ENCODE measurements at regions not wholly inside any gene's neighbourhood (a gene's known extent, or its start where the extent isn't known, plus 50 kb on each side); places are given as distances from the start of the nearest gene placed in this dataset.

- no peak for FAIRE-seq
- WGBS (ENCODE audit: insufficient coverage, insufficient replicate concordance, low lambda C conversion rate, missing lambda C conversion rate) = 9% methylated on average over 1 of the region's 1 CpG
- H3K4me2 ChIP-seq (ENCODE audit: control insufficient read depth, insufficient read depth) = no peak overlapping the region
- DNase-seq (ENCODE audit: low read depth, low spot score) = no peak
- no peaks in the 10 kb centered on the region for H3K4me1 ChIP-seq (ENCODE audit: control insufficient read depth, insufficient read depth, low read length)
- no peak overlapping the region for H3K27ac ChIP-seq (ENCODE audit: control insufficient read depth, insufficient read depth)
- H4K20me1 ChIP-seq (ENCODE audit: control insufficient read depth, insufficient read depth) = no peaks in the 10 kb centered on the region
- H2AFZ ChIP-seq (ENCODE audit: control insufficient read depth, low read depth, low read length) = no peak overlapping the region
- TF ChIP-seq RELB (IDR thresholded peaks at IDR 0.05; ENCODE audit: low read depth) (no peak), RCOR1 (conservative IDR thresholded peaks at IDR 0.05; ENCODE audit: low read depth, low read length) (no peak), MAX (IDR thresholded peaks at IDR 0.05; ENCODE audit: low read depth, low read length) (no peak), ZNF217 (IDR thresholded peaks at IDR 0.05) (no peak), MTA3 (IDR thresholded peaks at IDR 0.05; ENCODE audit: borderline replicate concordance, low read length) (no peak), HSF1 (IDR thresholded peaks at IDR 0.05; ENCODE audit: low read depth, low read length) (no peak), RAD51 (IDR thresholded peaks at IDR 0.05) (no peak), CHD4 (IDR thresholded peaks at IDR 0.05) (no peak), KDM1A (IDR thresholded peaks at IDR 0.05; ENCODE audit: borderline replicate concordance) (no peak), NFXL1 (IDR thresholded peaks at IDR 0.05; ENCODE audit: borderline replicate concordance) (no peak), POLR2A (IDR thresholded peaks at IDR 0.05; ENCODE audit: low read depth, low read length) (no peak)
- no peak overlapping the region for H3K9ac ChIP-seq (ENCODE audit: control insufficient read depth, insufficient read depth, low read length)
- no peaks in the 10 kb centered on the region for H3K36me3 ChIP-seq (ENCODE audit: control insufficient read depth in 2 of 2, insufficient read depth in 2 of 2, low read length in 1 of 2)
- no peak overlapping the region for H3K4me3 ChIP-seq
- POLR2A ChIA-PET = no interaction called here
- no peaks in the 10 kb centered on the region for H3K9me3 ChIP-seq (replicated peaks; ENCODE audit: control insufficient read depth, insufficient read depth, low read length)
- intact Hi-C loops (cut with micrococcal nuclease; ENCODE audit: unreplicated experiment) = no loop called here
- H3K27me3 ChIP-seq (replicated peaks in 1 of 2; ENCODE audit: control insufficient read depth in 2 of 2, insufficient read depth in 2 of 2, low read length in 1 of 2) = no peaks in the 10 kb centered on the region
- no TSS peak for BruUV-seq (replicated peaks)
- RAD21 ChIA-PET (ENCODE audit: unreplicated experiment) = no interaction called here
- no peaks in the 10 kb centered on the region for H3K79me2 ChIP-seq (ENCODE audit: control insufficient read depth, insufficient read depth, low read length)
- no peak for ATAC-seq
- CTCF ChIA-PET = no interaction called here
- in situ Hi-C loops (cut with MboI) = loop anchor here (25.0 kb wide), 2 partner anchors 92 to 192 kb away; partner anchors contain the start of gene KCNJ18
- SMC1A ChIA-PET (ENCODE audit: uncharacterized antibody, unreplicated experiment) = no interaction called here
Observed at GRCh38 chr17:21595086-21595485, 97.2 kb upstream of the KCNJ18 start.
